ENCODE measurements at regions not wholly inside any gene's neighbourhood (a gene's known extent, or its start where the extent isn't known, plus 50 kb on each side); places are given as distances from the start of the nearest gene placed in this dataset.

GRCh38 chr2:203797712-203798111, 69.9 kb upstream of the CTLA4 start:
- no peaks in the 10 kb centered on the region for H3K36me3 ChIP-seq (replicated peaks in 1 of 2)
- H3K9me3 ChIP-seq (replicated peaks in 1 of 3), result no peaks in the 10 kb centered on the region
- intact Hi-C loops (cut with DNase I), result no loop called here
- no peaks in the 10 kb centered on the region for H3K4me1 ChIP-seq (replicated peaks in 1 of 2)
- H3K27ac ChIP-seq, result no peak overlapping the region
- WGBS, 4 donors, result 86 to 90% (median 88%) methylated on average over 1 of the region's 1 CpG
- no peaks in the 10 kb centered on the region for H3K27me3 ChIP-seq
- no peak for DNase-seq
- H3K4me3 ChIP-seq, result no peak overlapping the region
- no peak for TF ChIP-seq POLR2A (IDR thresholded peaks at IDR 0.05)
- TF ChIP-seq, protein P1, sequence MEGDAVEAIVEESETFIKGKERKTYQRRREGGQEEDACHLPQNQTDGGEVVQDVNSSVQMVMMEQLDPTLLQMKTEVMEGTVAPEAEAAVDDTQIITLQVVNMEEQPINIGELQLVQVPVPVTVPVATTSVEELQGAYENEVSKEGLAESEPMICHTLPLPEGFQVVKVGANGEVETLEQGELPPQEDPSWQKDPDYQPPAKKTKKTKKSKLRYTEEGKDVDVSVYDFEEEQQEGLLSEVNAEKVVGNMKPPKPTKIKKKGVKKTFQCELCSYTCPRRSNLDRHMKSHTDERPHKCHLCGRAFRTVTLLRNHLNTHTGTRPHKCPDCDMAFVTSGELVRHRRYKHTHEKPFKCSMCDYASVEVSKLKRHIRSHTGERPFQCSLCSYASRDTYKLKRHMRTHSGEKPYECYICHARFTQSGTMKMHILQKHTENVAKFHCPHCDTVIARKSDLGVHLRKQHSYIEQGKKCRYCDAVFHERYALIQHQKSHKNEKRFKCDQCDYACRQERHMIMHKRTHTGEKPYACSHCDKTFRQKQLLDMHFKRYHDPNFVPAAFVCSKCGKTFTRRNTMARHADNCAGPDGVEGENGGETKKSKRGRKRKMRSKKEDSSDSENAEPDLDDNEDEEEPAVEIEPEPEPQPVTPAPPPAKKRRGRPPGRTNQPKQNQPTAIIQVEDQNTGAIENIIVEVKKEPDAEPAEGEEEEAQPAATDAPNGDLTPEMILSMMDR (IDR thresholded peaks at IDR 0.05), result no peak

DNA sequence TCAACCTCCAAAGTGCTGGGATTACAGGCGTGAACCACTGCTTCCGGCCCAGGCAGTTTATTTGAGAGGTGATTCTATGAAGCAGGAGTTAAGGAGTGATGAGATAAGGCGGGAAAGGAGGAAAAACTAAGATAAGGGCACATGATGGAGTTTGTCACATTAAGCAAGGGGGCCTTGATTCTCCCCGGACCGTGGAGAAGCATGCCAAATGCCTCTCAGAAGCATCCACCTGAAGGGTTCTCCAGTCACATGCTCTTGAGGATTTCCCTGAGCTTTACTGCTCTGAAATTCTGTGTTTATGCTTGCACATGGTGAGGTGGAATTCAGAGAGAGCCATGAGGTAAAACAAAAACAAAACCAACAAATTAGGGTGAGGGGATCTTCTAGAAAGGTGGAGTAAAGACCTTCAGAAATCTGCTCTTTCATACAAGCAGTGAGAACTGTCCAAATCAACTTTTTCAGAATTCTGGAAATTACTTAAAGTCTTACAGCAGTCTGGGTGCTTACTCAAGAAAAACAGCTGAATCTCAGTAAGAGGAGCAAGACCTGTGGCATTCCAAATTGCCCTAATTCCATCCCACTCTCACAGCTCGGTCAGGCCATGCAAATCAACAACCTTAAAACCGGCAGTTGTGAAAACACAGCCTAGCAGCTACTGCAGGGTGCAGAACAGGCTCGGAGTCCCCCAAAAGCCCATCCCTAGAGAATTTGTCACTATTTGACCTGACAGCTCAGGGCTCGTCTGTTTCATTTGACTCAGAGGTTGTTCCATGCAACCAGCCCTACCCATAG, 69.1 kb upstream of the CTLA4 start:
- no peak for TF ChIP-seq POLR2A (IDR thresholded peaks at IDR 0.05)
- TF ChIP-seq, protein P1 (IDR thresholded peaks at IDR 0.05), result no peak
- Histone ChIP-seq H3K36me3 (replicated peaks in 1 of 2) (no peaks in the 10 kb centered on the region), H3K27ac (peak overlapping the region in 1 of 5 donors; percentile 12), H3K27me3 (no peaks in the 10 kb centered on the region), H3K4me1 (replicated peaks in 1 of 2) (no peaks in the 10 kb centered on the region), H3K4me3 (no peak overlapping the region), H3K9me3 (replicated peaks in 1 of 3) (no peaks in the 10 kb centered on the region)
- WGBS, 4 donors, result 81 to 86% (median 82%) methylated on average over 9 of the region's 9 CpGs
- no peak for DNase-seq
- intact Hi-C loops (cut with DNase I), result no loop called here

DNA sequence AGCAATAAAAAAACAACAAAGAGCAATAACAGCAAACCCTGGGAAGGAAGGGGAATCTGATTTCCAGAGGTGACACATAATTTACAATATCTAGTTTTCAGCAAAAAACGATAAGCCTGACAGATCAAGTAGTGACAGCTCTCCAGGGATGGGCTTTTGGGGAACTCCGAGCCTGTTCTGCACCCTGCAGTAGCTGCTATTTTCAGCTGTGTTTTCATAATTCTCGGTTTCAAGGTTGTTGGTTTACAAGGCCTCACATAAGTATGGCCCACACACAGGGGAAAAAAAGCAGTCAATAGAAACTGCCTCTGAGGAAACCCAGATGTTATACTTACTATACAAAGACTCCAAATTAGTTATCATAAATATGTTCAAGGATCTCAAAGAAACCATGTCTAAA, 67.7 kb upstream of the CTLA4 start:
- Histone ChIP-seq H3K9me3 (replicated peaks in 1 of 3) (no peaks in the 10 kb centered on the region), H3K36me3 (replicated peaks in 1 of 2) (no peaks in the 10 kb centered on the region), H3K4me3 (no peak overlapping the region), H3K27me3 (no peaks in the 10 kb centered on the region), H3K27ac (no peak overlapping the region), H3K4me1 (replicated peaks in 1 of 2) (no peaks in the 10 kb centered on the region)
- DNase-seq, result no peak
- TF ChIP-seq, protein P1 (IDR thresholded peaks at IDR 0.05), result no peak
- no peak for TF ChIP-seq POLR2A (IDR thresholded peaks at IDR 0.05)
- WGBS, 4 donors, result 22 to 38% (median 27%) methylated on average over 3 of the region's 3 CpGs
- intact Hi-C loops (cut with DNase I), result no loop called here

DNA sequence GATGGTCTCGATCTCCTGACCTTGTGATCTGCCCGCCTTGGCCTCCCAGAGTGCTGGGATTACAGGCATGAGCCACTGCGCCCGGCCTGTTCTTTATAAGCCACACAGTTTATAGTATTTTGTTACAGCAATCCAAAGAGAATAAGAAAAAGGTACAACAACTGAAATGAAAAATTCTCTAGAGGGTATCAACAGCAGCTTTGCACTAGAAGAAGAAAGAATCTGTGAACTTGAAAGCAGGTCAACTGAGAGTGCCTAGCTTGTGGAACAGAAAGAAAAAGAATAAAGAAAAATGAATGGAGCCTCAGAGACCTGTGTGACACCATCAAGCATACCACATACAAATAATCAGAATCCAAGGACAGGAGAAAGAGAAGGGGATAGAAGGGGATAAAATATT, 66.8 kb upstream of the CTLA4 start:
- intact Hi-C loops (cut with DNase I), result no loop called here

More for the DNA sequence above, 66.8 kb upstream of the CTLA4 start:
- H3K36me3 ChIP-seq (replicated peaks in 1 of 2), result no peaks in the 10 kb centered on the region
- no peak overlapping the region for H3K27ac ChIP-seq
- H3K4me1 ChIP-seq (replicated peaks in 1 of 2), result no peaks in the 10 kb centered on the region
- no peak overlapping the region for H3K4me3 ChIP-seq
- H3K27me3 ChIP-seq, result no peaks in the 10 kb centered on the region
- H3K9me3 ChIP-seq (replicated peaks in 1 of 3), result no peaks in the 10 kb centered on the region
- TF ChIP-seq, protein P1 (IDR thresholded peaks at IDR 0.05), result no peak
- TF ChIP-seq POLR2A (IDR thresholded peaks at IDR 0.05), result no peak
- WGBS, 4 donors, result 87 to 97% (median 94%) methylated on average over 4 of the region's 4 CpGs
- DNase-seq, result no peak

Measured in adrenal gland (tissue), 9 donors.